Spleen (tissue), 11 donors: ENCODE measurements at regions not wholly inside any gene's neighbourhood (a gene's known extent, or its start where the extent isn't known, plus 50 kb on each side); places are given as distances from the start of the nearest gene placed in this dataset.

Source experiments
- DNase-seq: peaks from one replicate; pipeline ENCODE4 v3.0.0-alpha.2; 2020
- H3K27ac ChIP-seq, 8 donors: fragments of 200-600 bp; sonication (generic) in 7 of 8; 1 replicate in 4 of 8; 2 replicates in 4 of 8; pipeline versions ENCODE4 v1.5.0 to v1.8.0; 2016 to 2021; ENCODE audit warnings: inconsistent platforms in 4 of 8, mild to moderate bottlenecking in 4 of 8, moderate library complexity in 1 of 8
- H3K27me3 ChIP-seq, 7 donors: fragments of 200-600 bp; sonication (generic) in 6 of 7; replicated peaks in 1 of 7; 1 replicate in 4 of 7; 2 replicates in 3 of 7; pipeline versions ENCODE4 v1.5.0 to v1.8.0; 2016 to 2021; ENCODE audit warnings: inconsistent platforms in 3 of 7, mild to moderate bottlenecking in 1 of 7
- H3K36me3 ChIP-seq, 6 donors: fragments of 200-600 bp; sonication (generic) in 5 of 6; 1 replicate in 4 of 6; 2 replicates in 2 of 6; pipeline versions ENCODE4 v1.5.0 to v1.8.0; 2016 to 2021; ENCODE audit warnings: inconsistent platforms in 2 of 6
- H3K4me1 ChIP-seq, 6 donors: fragments of 200-600 bp; sonication (generic) in 5 of 6; 1 replicate in 3 of 6; 2 replicates in 3 of 6; pipeline versions ENCODE4 v1.5.0 to v1.8.0; 2016 to 2021; ENCODE audit warnings: inconsistent platforms in 3 of 6
- H3K4me3 ChIP-seq, 8 donors: fragments of 200-600 bp; sonication (generic) in 7 of 8; 1 replicate in 4 of 8; 2 replicates in 4 of 8; pipeline versions ENCODE4 v1.5.0 to v1.8.0; 2016 to 2021; ENCODE audit warnings: inconsistent platforms in 4 of 8, mild to moderate bottlenecking in 4 of 8, moderate library complexity in 2 of 8
- H3K9me3 ChIP-seq, 8 donors: fragments of 200-600 bp; sonication (generic) in 7 of 8; 1 replicate in 4 of 8; 2 replicates in 4 of 8; pipeline versions ENCODE4 v1.5.0 to v1.8.0; 2016 to 2021; ENCODE audit warnings: inconsistent platforms in 4 of 8
- CTCF ChIP-seq, 11 experiments: fragments of 200-600 bp in 7 of 11; fragments of 450-650 bp in 4 of 11; sonication (generic) in 4 of 11; IDR thresholded peaks in 8 of 11; conservative IDR thresholded peaks in 3 of 11; 1 replicate in 7 of 11; 2 replicates in 4 of 11; pipeline versions ENCODE4 v1.4.0 to v1.8.0; 2016 to 2021; ENCODE audit warnings: antibody characterized with exemption in 11 of 11, inconsistent platforms in 4 of 11, mild to moderate bottlenecking in 1 of 11
- POLR2A ChIP-seq, 3 donors: fragments of 450-650 bp; IDR thresholded peaks; one replicate each; pipeline ENCODE4 v1.5.1; 2017; ENCODE audit warnings: antibody characterized with exemption in 3 of 3, mild to moderate bottlenecking in 1 of 3
- POLR2AphosphoS5 ChIP-seq, 3 donors: sonication (generic); formaldehyde crosslinking; IDR thresholded peaks; one replicate each; pipeline ENCODE4 v1.5.1; 2017; ENCODE audit warnings: antibody characterized with exemption in 3 of 3
- WGBS, 5 donors: extraction: QIAGEN DNeasy Blood & Tissue Kit in 3 of 5; methylation state at CpG; one replicate each; pipeline versions ENCODE4 v1.1.5 to v1.1.7; 2013 to 2018; 5-methylcytosine and 5-hydroxymethylcytosine counted together
- intact Hi-C: fragments of 100-400 bp; cut with DNase I; formaldehyde crosslinking; loops from one replicate; pipeline ENCODE4 v1.15.0; 2023; ENCODE audit warnings: low total_unique reads
- donor health status: healthy with polysubstance abuse.
- donor health status: DM: no; HTN: no; CAD: no; lungs with moderate emphysema.
- donor health status: DM: no; HTN: no; CAD: no.
- donor health status: Bipolar disorder and iron deficiency.
- donor health status: healthy.
- donor health status: DM: no; HTN: no; CAD: no.
- donor health status: DM: yes; HTN: yes; CAD: no.

GRCh38 chr9:119092125-119092524 is 277.1 kb downstream of the BRINP1 start:
- Histone ChIP-seq H3K4me1 (no peaks in the 10 kb centered on the region), H3K36me3 (no peaks in the 10 kb centered on the region), H3K27ac (no peak overlapping the region), H3K27me3 (no peaks in the 10 kb centered on the region), H3K9me3 (no peaks in the 10 kb centered on the region), H3K4me3 (no peak overlapping the region)
- intact Hi-C loops = no loop called here
- 71 to 77% (median 76%) methylated on average over 5 of the region's 5 CpGs for WGBS, 5 donors
- no peak for DNase-seq
- TF ChIP-seq CTCF (IDR thresholded peaks at IDR 0.05 in 8 of 11, conservative IDR thresholded peaks at IDR 0.05 in 3 of 11) (no peak), POLR2A (IDR thresholded peaks at IDR 0.05) (no peak), POLR2AphosphoS5 (IDR thresholded peaks at IDR 0.05) (no peak)

- TF ChIP-seq POLR2A (IDR thresholded peaks at IDR 0.05) (no peak), POLR2AphosphoS5 (IDR thresholded peaks at IDR 0.05) (no peak), CTCF (IDR thresholded peaks at IDR 0.05 in 8 of 11, conservative IDR thresholded peaks at IDR 0.05 in 3 of 11) (no peak)
- Histone ChIP-seq H3K27me3 (no peaks in the 10 kb centered on the region), H3K9me3 (no peaks in the 10 kb centered on the region), H3K4me3 (no peak overlapping the region), H3K36me3 (no peaks in the 10 kb centered on the region), H3K4me1 (no peaks in the 10 kb centered on the region), H3K27ac (no peak overlapping the region)
- intact Hi-C loops = no loop called here
- DNase-seq = no peak
Measured at GRCh38 chr9:119094086-119094485, 275.1 kb downstream of the BRINP1 start.

- H3K27me3 ChIP-seq = no peaks in the 10 kb centered on the region
- TF ChIP-seq CTCF (IDR thresholded peaks at IDR 0.05 in 8 of 11, conservative IDR thresholded peaks at IDR 0.05 in 3 of 11) (no peak), POLR2A (IDR thresholded peaks at IDR 0.05) (no peak), POLR2AphosphoS5 (IDR thresholded peaks at IDR 0.05) (no peak)
- intact Hi-C loops = no loop called here
- H3K36me3 ChIP-seq = no peaks in the 10 kb centered on the region
- no peaks in the 10 kb centered on the region for H3K4me1 ChIP-seq
- H3K27ac ChIP-seq = no peak overlapping the region
- no peaks in the 10 kb centered on the region for H3K9me3 ChIP-seq
- no peak for DNase-seq
- WGBS, 5 donors = 69 to 87% (median 74%) methylated on average over 3 of the region's 3 CpGs
- H3K4me3 ChIP-seq = no peak overlapping the region
Measured at GRCh38 chr9:119095072-119095471, 274.2 kb downstream of the BRINP1 start.

- Histone ChIP-seq H3K4me1 (no peaks in the 10 kb centered on the region), H3K27me3 (no peaks in the 10 kb centered on the region), H3K36me3 (no peaks in the 10 kb centered on the region), H3K27ac (no peak overlapping the region), H3K4me3 (no peak overlapping the region), H3K9me3 (no peaks in the 10 kb centered on the region)
- DNase-seq = no peak
- intact Hi-C loops = no loop called here
- 40 to 57% (median 52%) methylated on average over 4 of the region's 4 CpGs for WGBS, 5 donors
- no peak for TF ChIP-seq CTCF (IDR thresholded peaks at IDR 0.05 in 8 of 11, conservative IDR thresholded peaks at IDR 0.05 in 3 of 11)
Measured at GRCh38 chr9:119101048-119101447, 268.2 kb downstream of the BRINP1 start.
